CD4-positive, alpha-beta T cell (primary cell): ENCODE measurements at regions not wholly inside any gene's neighbourhood (a gene's known extent, or its start where the extent isn't known, plus 50 kb on each side); places are given as distances from the start of the nearest gene placed in this dataset.

Source experiments
- ATAC-seq: fragments of 200-7000 bp; cut with Tn5 transposase; one replicate; pipeline ENCODE4 v1.10.0; 2022; ENCODE audit warnings: mild to moderate bottlenecking; ENCODE audit not compliant: poor library complexity
- CTCF ChIA-PET: fragments of 350-600 bp; sonication (Branson Sonifier 250); formaldehyde crosslinking; loops from one replicate; lab custom pipeline; 2021; ENCODE audit warnings: antibody characterized with exemption, inconsistent platforms; lab: Charles Lee
- POLR2A ChIA-PET: fragments of 350-600 bp; sonication (Branson Sonifier 250); formaldehyde crosslinking; loops from one replicate; lab custom pipeline; 2021; ENCODE audit warnings: antibody characterized with exemption, inconsistent platforms; lab: Charles Lee
- DNase-seq, 14 experiments: peaks; one replicate each; pipeline ENCODE4 v3.0.0-alpha.2; 2013 to 2020; ENCODE audit warnings: mixed read lengths in 2 of 14
- H3K27ac ChIP-seq, 2 donors: one replicate each; pipeline versions ENCODE4 v1.5.1 to v1.7.0; 2013; ENCODE audit warnings: low read length in 2 of 2, low read depth in 1 of 2, mild to moderate bottlenecking in 1 of 2
- H3K27me3 ChIP-seq, 2 experiments: 1 replicate in 1 of 2; 2 replicates in 1 of 2; pipeline versions ENCODE4 v1.6.1 to v1.7.0; 2013; ENCODE audit warnings: low read length in 2 of 2, control low read depth in 1 of 2, mild to moderate bottlenecking in 1 of 2, moderate library complexity in 1 of 2; ENCODE audit not compliant: insufficient read depth in 2 of 2, control insufficient read depth in 1 of 2
- H3K36me3 ChIP-seq: one replicate; pipeline ENCODE4 v1.6.1; 2013; ENCODE audit warnings: low read length, control low read depth; ENCODE audit not compliant: insufficient read depth
- H3K4me1 ChIP-seq: one replicate; pipeline ENCODE4 v1.6.1; 2013; ENCODE audit warnings: low read length, control low read depth; ENCODE audit not compliant: insufficient read depth
- H3K4me3 ChIP-seq: one replicate; pipeline ENCODE4 v1.5.1; 2013; ENCODE audit warnings: mild to moderate bottlenecking, low read length, moderate library complexity
- H3K9me3 ChIP-seq, 2 experiments: 1 replicate in 1 of 2; 2 replicates in 1 of 2; pipeline versions ENCODE4 v1.6.1 to v1.7.0; 2013; ENCODE audit warnings: low read length in 2 of 2, mild to moderate bottlenecking in 2 of 2, control low read depth in 1 of 2, moderate library complexity in 1 of 2; ENCODE audit not compliant: control insufficient read depth in 1 of 2, insufficient read depth in 1 of 2
- H3K27ac Mint-ChIP-seq: one replicate; pipeline ENCODE4 v1.8.0; 2020; ENCODE audit warnings: mixed read lengths
- H3K27me3 Mint-ChIP-seq: one replicate; pipeline ENCODE4 v1.8.0; 2021; ENCODE audit warnings: mixed read lengths
- H3K36me3 Mint-ChIP-seq: one replicate; pipeline ENCODE4 v1.8.0; 2021; ENCODE audit warnings: low read depth, mixed read lengths
- H3K4me1 Mint-ChIP-seq: one replicate; pipeline ENCODE4 v1.8.0; 2021; ENCODE audit warnings: low read depth, mixed read lengths
- H3K4me3 Mint-ChIP-seq: one replicate; pipeline ENCODE4 v1.8.0; 2020; ENCODE audit warnings: mild to moderate bottlenecking, mixed read lengths
- H3K9me3 Mint-ChIP-seq: one replicate; pipeline ENCODE4 v1.8.0; 2020; ENCODE audit warnings: mixed read lengths
- intact Hi-C, 2 experiments: fragments of 100-400 bp; cut with DNase I in 1 of 2; cut with micrococcal nuclease in 1 of 2; formaldehyde crosslinking; loops; one replicate each; pipeline versions ENCODE4 v1.15.1 to v1.9.0; 2023 to 2025; cut with DNase I, micrococcal nuclease
- TF ChIP-seq, protein P1 (sequence below): fragments of 200-600 bp; IDR thresholded peaks from one replicate; pipeline ENCODE4 v1.8.0; 2022; ENCODE audit warnings: antibody characterized with exemption, mild to moderate bottlenecking

DNA sequence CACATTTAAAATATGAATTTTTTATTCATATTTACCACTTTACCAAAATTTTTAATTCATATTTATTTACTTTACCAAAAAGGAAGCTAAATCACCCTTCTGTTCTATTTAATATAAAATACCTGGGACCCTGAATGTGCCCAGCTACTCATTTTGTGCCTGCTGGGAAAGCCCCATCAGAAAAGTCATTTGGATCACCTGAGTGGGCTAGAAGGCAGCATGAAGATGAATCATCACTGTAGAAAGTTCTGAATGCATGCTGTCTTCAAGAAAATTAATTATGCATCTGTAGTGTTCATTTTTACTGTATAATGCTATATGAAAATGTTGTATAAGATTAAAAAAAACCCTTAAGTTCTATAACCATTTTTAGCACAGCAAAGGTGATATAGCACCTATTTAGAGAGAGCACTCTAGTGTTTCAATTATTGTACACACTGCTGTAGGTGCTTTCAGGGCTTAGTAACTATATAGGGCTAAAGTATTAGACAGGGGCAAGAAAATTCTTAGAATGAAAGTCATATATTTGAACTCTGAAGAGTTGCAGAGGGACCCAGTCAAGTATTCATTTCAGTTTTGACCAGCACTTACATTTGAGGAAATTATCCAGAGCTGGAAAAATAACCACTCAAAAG lies 175.1 kb downstream of the NFKBIZ start:
- Mint-ChIP-seq H3K27me3 (no peaks in the 10 kb centered on the region), H3K9me3 (no peaks in the 10 kb centered on the region), H3K4me3 (no peak overlapping the region), H3K4me1 (peaks cover 19% of the 10 kb centered on the region), H3K36me3 (no peaks in the 10 kb centered on the region), H3K27ac (no peak overlapping the region)
- Histone ChIP-seq H3K4me1 (no peaks in the 10 kb centered on the region), H3K27me3 (no peaks in the 10 kb centered on the region), H3K27ac (no peak overlapping the region), H3K4me3 (no peak overlapping the region), H3K9me3 (no peaks in the 10 kb centered on the region), H3K36me3 (no peaks in the 10 kb centered on the region)
- intact Hi-C loops = no loop called here
- TF ChIP-seq, protein P1, sequence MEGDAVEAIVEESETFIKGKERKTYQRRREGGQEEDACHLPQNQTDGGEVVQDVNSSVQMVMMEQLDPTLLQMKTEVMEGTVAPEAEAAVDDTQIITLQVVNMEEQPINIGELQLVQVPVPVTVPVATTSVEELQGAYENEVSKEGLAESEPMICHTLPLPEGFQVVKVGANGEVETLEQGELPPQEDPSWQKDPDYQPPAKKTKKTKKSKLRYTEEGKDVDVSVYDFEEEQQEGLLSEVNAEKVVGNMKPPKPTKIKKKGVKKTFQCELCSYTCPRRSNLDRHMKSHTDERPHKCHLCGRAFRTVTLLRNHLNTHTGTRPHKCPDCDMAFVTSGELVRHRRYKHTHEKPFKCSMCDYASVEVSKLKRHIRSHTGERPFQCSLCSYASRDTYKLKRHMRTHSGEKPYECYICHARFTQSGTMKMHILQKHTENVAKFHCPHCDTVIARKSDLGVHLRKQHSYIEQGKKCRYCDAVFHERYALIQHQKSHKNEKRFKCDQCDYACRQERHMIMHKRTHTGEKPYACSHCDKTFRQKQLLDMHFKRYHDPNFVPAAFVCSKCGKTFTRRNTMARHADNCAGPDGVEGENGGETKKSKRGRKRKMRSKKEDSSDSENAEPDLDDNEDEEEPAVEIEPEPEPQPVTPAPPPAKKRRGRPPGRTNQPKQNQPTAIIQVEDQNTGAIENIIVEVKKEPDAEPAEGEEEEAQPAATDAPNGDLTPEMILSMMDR = no peak
- DNase-seq (no peak), ATAC-seq (no peak)
- POLR2A ChIA-PET = no interaction called here
- CTCF ChIA-PET = no interaction called here

- no peak overlapping the region for H3K4me3 ChIP-seq
- TF ChIP-seq, protein P1 = no peak
- DNase-seq (no peak), ATAC-seq (no peak)
- Mint-ChIP-seq H3K27me3 (no peaks in the 10 kb centered on the region), H3K36me3 (no peaks in the 10 kb centered on the region), H3K4me1 (peaks cover 5% of the 10 kb centered on the region), H3K27ac (no peak overlapping the region), H3K4me3 (no peak overlapping the region), H3K9me3 (no peaks in the 10 kb centered on the region)
- no peaks in the 10 kb centered on the region for H3K9me3 ChIP-seq
- CTCF ChIA-PET = no interaction called here
- H3K27ac ChIP-seq = no peak overlapping the region
- H3K4me1 ChIP-seq = no peaks in the 10 kb centered on the region
- intact Hi-C loops = no loop called here
- no peaks in the 10 kb centered on the region for H3K27me3 ChIP-seq
- POLR2A ChIA-PET = interaction anchor here (0.6 kb wide), 1 partner anchor 40 kb away, joined by 4 read pairs; no protein-coding TSS in a partner anchor
- no peaks in the 10 kb centered on the region for H3K36me3 ChIP-seq
These were observed 176.4 kb downstream of the NFKBIZ start for GRCh38 chr3:102025606-102026270.

- no peaks in the 10 kb centered on the region for H3K4me1 ChIP-seq
- no peaks in the 10 kb centered on the region for H3K9me3 ChIP-seq
- ATAC-seq (no peak), DNase-seq (no peak)
- intact Hi-C loops = no loop called here
- no peak overlapping the region for H3K27ac Mint-ChIP-seq
- no peaks in the 10 kb centered on the region for H3K4me1 Mint-ChIP-seq
- no peaks in the 10 kb centered on the region for H3K27me3 ChIP-seq
- ChIA-PET POLR2A (no interaction called here), CTCF (no interaction called here)
- no peak overlapping the region for H3K4me3 ChIP-seq
- H3K9me3 Mint-ChIP-seq = no peaks in the 10 kb centered on the region
- H3K36me3 ChIP-seq = no peaks in the 10 kb centered on the region
- TF ChIP-seq, protein P1 = no peak
- no peak overlapping the region for H3K4me3 Mint-ChIP-seq
- H3K27me3 Mint-ChIP-seq = no peaks in the 10 kb centered on the region
- no peak overlapping the region for H3K27ac ChIP-seq
- no peaks in the 10 kb centered on the region for H3K36me3 Mint-ChIP-seq
These were observed 177.3 kb downstream of the NFKBIZ start for GRCh38 chr3:102026656-102027055.
